ENCODE measurements at regions not wholly inside any gene's neighbourhood (a gene's known extent, or its start where the extent isn't known, plus 50 kb on each side); places are given as distances from the start of the nearest gene placed in this dataset.

DNA sequence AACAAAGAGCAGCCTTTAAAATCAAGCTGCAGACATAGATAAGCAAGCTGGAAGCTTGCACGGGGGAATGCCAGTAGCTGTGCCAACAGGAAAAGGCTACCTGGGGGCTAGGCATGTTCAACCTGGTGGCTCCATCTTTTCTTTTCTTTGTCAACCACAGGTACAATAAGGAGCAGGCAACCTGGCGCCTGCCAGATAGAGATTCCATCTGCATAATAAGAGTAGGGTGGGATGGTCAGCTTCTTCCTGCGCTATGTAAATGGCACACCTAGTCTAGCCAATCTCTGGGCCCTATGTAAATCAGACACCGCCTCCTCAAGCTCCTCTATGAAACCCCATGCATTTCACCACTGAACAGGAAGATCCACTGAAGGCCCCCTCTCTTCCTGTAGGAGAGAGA, 87.4 kb upstream of the PKP2 start:
- TF ChIP-seq, protein P1, sequence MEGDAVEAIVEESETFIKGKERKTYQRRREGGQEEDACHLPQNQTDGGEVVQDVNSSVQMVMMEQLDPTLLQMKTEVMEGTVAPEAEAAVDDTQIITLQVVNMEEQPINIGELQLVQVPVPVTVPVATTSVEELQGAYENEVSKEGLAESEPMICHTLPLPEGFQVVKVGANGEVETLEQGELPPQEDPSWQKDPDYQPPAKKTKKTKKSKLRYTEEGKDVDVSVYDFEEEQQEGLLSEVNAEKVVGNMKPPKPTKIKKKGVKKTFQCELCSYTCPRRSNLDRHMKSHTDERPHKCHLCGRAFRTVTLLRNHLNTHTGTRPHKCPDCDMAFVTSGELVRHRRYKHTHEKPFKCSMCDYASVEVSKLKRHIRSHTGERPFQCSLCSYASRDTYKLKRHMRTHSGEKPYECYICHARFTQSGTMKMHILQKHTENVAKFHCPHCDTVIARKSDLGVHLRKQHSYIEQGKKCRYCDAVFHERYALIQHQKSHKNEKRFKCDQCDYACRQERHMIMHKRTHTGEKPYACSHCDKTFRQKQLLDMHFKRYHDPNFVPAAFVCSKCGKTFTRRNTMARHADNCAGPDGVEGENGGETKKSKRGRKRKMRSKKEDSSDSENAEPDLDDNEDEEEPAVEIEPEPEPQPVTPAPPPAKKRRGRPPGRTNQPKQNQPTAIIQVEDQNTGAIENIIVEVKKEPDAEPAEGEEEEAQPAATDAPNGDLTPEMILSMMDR (IDR thresholded peaks at IDR 0.05): no peak
- TF ChIP-seq POLR2A (IDR thresholded peaks at IDR 0.05; ENCODE audit: low read depth) (no peak), EP300 (IDR thresholded peaks at IDR 0.05) (no peak), POLR2AphosphoS5 (IDR thresholded peaks at IDR 0.05) (no peak)
